ENCODE measurements at regions not wholly inside any gene's neighbourhood (a gene's known extent, or its start where the extent isn't known, plus 50 kb on each side); places are given as distances from the start of the nearest gene placed in this dataset.

- H3K4me1 ChIP-seq (ENCODE audit: control insufficient read depth, low read depth, low read length) = no peaks in the 10 kb centered on the region
- no peaks in the 10 kb centered on the region for H3K9me3 ChIP-seq (ENCODE audit: control insufficient read depth, low read depth, low read length)
- no peaks in the 10 kb centered on the region for H3K27me3 ChIP-seq (ENCODE audit: control insufficient read depth, insufficient read depth, low read length)
- H3K27ac ChIP-seq (ENCODE audit: low read length) = no peak overlapping the region
- H3K4me3 ChIP-seq (ENCODE audit: low read length) = no peak overlapping the region
- H3K36me3 ChIP-seq (ENCODE audit: control insufficient read depth, low read depth, low read length) = no peaks in the 10 kb centered on the region
- no peak overlapping the region for H3K9ac ChIP-seq (ENCODE audit: low read length)
Measured at GRCh38 chr4:115850799-115851509, 737.5 kb upstream of the NDST4 start.

GRCh38 chr4:115844180-115844579, 730.8 kb upstream of the NDST4 start:
- Histone ChIP-seq H3K27me3 (ENCODE audit: control insufficient read depth, insufficient read depth, low read length) (no peaks in the 10 kb centered on the region), H3K9me3 (ENCODE audit: control insufficient read depth, low read depth, low read length) (no peaks in the 10 kb centered on the region), H3K36me3 (ENCODE audit: control insufficient read depth, low read depth, low read length) (no peaks in the 10 kb centered on the region), H3K4me1 (ENCODE audit: control insufficient read depth, low read depth, low read length) (no peaks in the 10 kb centered on the region), H3K4me3 (ENCODE audit: low read length) (no peak overlapping the region), H3K9ac (ENCODE audit: low read length) (no peak overlapping the region), H3K27ac (ENCODE audit: low read length) (no peak overlapping the region)

- H3K27me3 ChIP-seq (ENCODE audit: control insufficient read depth, insufficient read depth, low read length) = no peaks in the 10 kb centered on the region
- H3K9me3 ChIP-seq (ENCODE audit: control insufficient read depth, low read depth, low read length) = no peaks in the 10 kb centered on the region
- no peak overlapping the region for H3K27ac ChIP-seq (ENCODE audit: low read length)
- no peak overlapping the region for H3K4me3 ChIP-seq (ENCODE audit: low read length)
- H3K9ac ChIP-seq (ENCODE audit: low read length) = no peak overlapping the region
- no peaks in the 10 kb centered on the region for H3K4me1 ChIP-seq (ENCODE audit: control insufficient read depth, low read depth, low read length)
- H3K36me3 ChIP-seq (ENCODE audit: control insufficient read depth, low read depth, low read length) = no peaks in the 10 kb centered on the region
Measured at GRCh38 chr4:115841871-115842270, 728.5 kb upstream of the NDST4 start.

- H3K9me3 ChIP-seq (ENCODE audit: control insufficient read depth, low read depth, low read length) = no peaks in the 10 kb centered on the region
- no peaks in the 10 kb centered on the region for H3K36me3 ChIP-seq (ENCODE audit: control insufficient read depth, low read depth, low read length)
- no peaks in the 10 kb centered on the region for H3K4me1 ChIP-seq (ENCODE audit: control insufficient read depth, low read depth, low read length)
- no peak overlapping the region for H3K9ac ChIP-seq (ENCODE audit: low read length)
- no peak overlapping the region for H3K4me3 ChIP-seq (ENCODE audit: low read length)
- H3K27me3 ChIP-seq (ENCODE audit: control insufficient read depth, insufficient read depth, low read length) = no peaks in the 10 kb centered on the region
- no peak overlapping the region for H3K27ac ChIP-seq (ENCODE audit: low read length)
Measured at GRCh38 chr4:115834441-115834840, 721.0 kb upstream of the NDST4 start.

GRCh38 chr4:115824630-115825029, 711.2 kb upstream of the NDST4 start:
- Histone ChIP-seq H3K36me3 (ENCODE audit: control insufficient read depth, low read depth, low read length) (no peaks in the 10 kb centered on the region), H3K27me3 (ENCODE audit: control insufficient read depth, insufficient read depth, low read length) (no peaks in the 10 kb centered on the region), H3K27ac (ENCODE audit: low read length) (no peak overlapping the region), H3K4me1 (ENCODE audit: control insufficient read depth, low read depth, low read length) (no peaks in the 10 kb centered on the region), H3K9me3 (ENCODE audit: control insufficient read depth, low read depth, low read length) (no peaks in the 10 kb centered on the region), H3K9ac (ENCODE audit: low read length) (no peak overlapping the region), H3K4me3 (ENCODE audit: low read length) (no peak overlapping the region)

- H3K4me3 ChIP-seq (ENCODE audit: low read length) = no peak overlapping the region
- no peaks in the 10 kb centered on the region for H3K27me3 ChIP-seq (ENCODE audit: control insufficient read depth, insufficient read depth, low read length)
- no peak overlapping the region for H3K9ac ChIP-seq (ENCODE audit: low read length)
- H3K36me3 ChIP-seq (ENCODE audit: control insufficient read depth, low read depth, low read length) = no peaks in the 10 kb centered on the region
- H3K27ac ChIP-seq (ENCODE audit: low read length) = no peak overlapping the region
- H3K4me1 ChIP-seq (ENCODE audit: control insufficient read depth, low read depth, low read length) = no peaks in the 10 kb centered on the region
- H3K9me3 ChIP-seq (ENCODE audit: control insufficient read depth, low read depth, low read length) = no peaks in the 10 kb centered on the region
Measured at GRCh38 chr4:115803825-115804224, 690.4 kb upstream of the NDST4 start.

- Histone ChIP-seq H3K27me3 (ENCODE audit: control insufficient read depth, insufficient read depth, low read length) (no peaks in the 10 kb centered on the region), H3K9me3 (ENCODE audit: control insufficient read depth, low read depth, low read length) (no peaks in the 10 kb centered on the region), H3K9ac (ENCODE audit: low read length) (no peak overlapping the region), H3K4me3 (ENCODE audit: low read length) (no peak overlapping the region), H3K27ac (ENCODE audit: low read length) (no peak overlapping the region), H3K4me1 (ENCODE audit: control insufficient read depth, low read depth, low read length) (no peaks in the 10 kb centered on the region), H3K36me3 (ENCODE audit: control insufficient read depth, low read depth, low read length) (no peaks in the 10 kb centered on the region)
Measured at GRCh38 chr4:115790812-115791211, 677.4 kb upstream of the NDST4 start.

- Histone ChIP-seq H3K27ac (ENCODE audit: low read length) (no peak overlapping the region), H3K9me3 (ENCODE audit: control insufficient read depth, low read depth, low read length) (no peaks in the 10 kb centered on the region), H3K4me1 (ENCODE audit: control insufficient read depth, low read depth, low read length) (no peaks in the 10 kb centered on the region), H3K27me3 (ENCODE audit: control insufficient read depth, insufficient read depth, low read length) (no peaks in the 10 kb centered on the region), H3K9ac (ENCODE audit: low read length) (no peak overlapping the region), H3K4me3 (ENCODE audit: low read length) (no peak overlapping the region), H3K36me3 (ENCODE audit: control insufficient read depth, low read depth, low read length) (no peaks in the 10 kb centered on the region)
Measured at GRCh38 chr4:115781528-115782146, 668.2 kb upstream of the NDST4 start.

GRCh38 chr4:115780835-115781234, 667.4 kb upstream of the NDST4 start:
- Histone ChIP-seq H3K4me1 (ENCODE audit: control insufficient read depth, low read depth, low read length) (no peaks in the 10 kb centered on the region), H3K4me3 (ENCODE audit: low read length) (no peak overlapping the region), H3K36me3 (ENCODE audit: control insufficient read depth, low read depth, low read length) (no peaks in the 10 kb centered on the region), H3K9ac (ENCODE audit: low read length) (no peak overlapping the region), H3K9me3 (ENCODE audit: control insufficient read depth, low read depth, low read length) (no peaks in the 10 kb centered on the region), H3K27me3 (ENCODE audit: control insufficient read depth, insufficient read depth, low read length) (no peaks in the 10 kb centered on the region), H3K27ac (ENCODE audit: low read length) (no peak overlapping the region)

GRCh38 chr4:115780268-115780667, 666.8 kb upstream of the NDST4 start:
- H3K27me3 ChIP-seq (ENCODE audit: control insufficient read depth, insufficient read depth, low read length) = no peaks in the 10 kb centered on the region
- H3K9ac ChIP-seq (ENCODE audit: low read length) = no peak overlapping the region
- no peaks in the 10 kb centered on the region for H3K4me1 ChIP-seq (ENCODE audit: control insufficient read depth, low read depth, low read length)
- no peaks in the 10 kb centered on the region for H3K36me3 ChIP-seq (ENCODE audit: control insufficient read depth, low read depth, low read length)
- no peak overlapping the region for H3K27ac ChIP-seq (ENCODE audit: low read length)
- H3K9me3 ChIP-seq (ENCODE audit: control insufficient read depth, low read depth, low read length) = no peaks in the 10 kb centered on the region
- H3K4me3 ChIP-seq (ENCODE audit: low read length) = no peak overlapping the region

GRCh38 chr4:115770046-115770543, 656.7 kb upstream of the NDST4 start:
- H3K27ac ChIP-seq (ENCODE audit: low read length) = no peak overlapping the region
- no peaks in the 10 kb centered on the region for H3K27me3 ChIP-seq (ENCODE audit: control insufficient read depth, insufficient read depth, low read length)
- no peaks in the 10 kb centered on the region for H3K9me3 ChIP-seq (ENCODE audit: control insufficient read depth, low read depth, low read length)
- H3K4me3 ChIP-seq (ENCODE audit: low read length) = no peak overlapping the region
- no peaks in the 10 kb centered on the region for H3K36me3 ChIP-seq (ENCODE audit: control insufficient read depth, low read depth, low read length)
- H3K9ac ChIP-seq (ENCODE audit: low read length) = no peak overlapping the region
- H3K4me1 ChIP-seq (ENCODE audit: control insufficient read depth, low read depth, low read length) = no peaks in the 10 kb centered on the region

- Histone ChIP-seq H3K9ac (ENCODE audit: low read length) (no peak overlapping the region), H3K27ac (ENCODE audit: low read length) (no peak overlapping the region), H3K9me3 (ENCODE audit: control insufficient read depth, low read depth, low read length) (no peaks in the 10 kb centered on the region), H3K36me3 (ENCODE audit: control insufficient read depth, low read depth, low read length) (no peaks in the 10 kb centered on the region), H3K27me3 (ENCODE audit: control insufficient read depth, insufficient read depth, low read length) (no peaks in the 10 kb centered on the region), H3K4me3 (ENCODE audit: low read length) (no peak overlapping the region), H3K4me1 (ENCODE audit: control insufficient read depth, low read depth, low read length) (no peaks in the 10 kb centered on the region)
Measured at GRCh38 chr4:115769396-115769795, 656.0 kb upstream of the NDST4 start.

Data from iPS-18a (cell line).